HG02943 (cell line): ENCODE measurements at regions not wholly inside any gene's neighbourhood (a gene's known extent, or its start where the extent isn't known, plus 50 kb on each side); places are given as distances from the start of the nearest gene placed in this dataset.

Experiments used
- ATAC-seq: cut with Tn5 transposase; IDR thresholded peaks from one replicate; pipeline ENCODE4 v1.9.1; 2021; ENCODE audit warnings: mild to moderate bottlenecking, low read depth, moderate library complexity; ENCODE audit not compliant: unreplicated experiment

DNA sequence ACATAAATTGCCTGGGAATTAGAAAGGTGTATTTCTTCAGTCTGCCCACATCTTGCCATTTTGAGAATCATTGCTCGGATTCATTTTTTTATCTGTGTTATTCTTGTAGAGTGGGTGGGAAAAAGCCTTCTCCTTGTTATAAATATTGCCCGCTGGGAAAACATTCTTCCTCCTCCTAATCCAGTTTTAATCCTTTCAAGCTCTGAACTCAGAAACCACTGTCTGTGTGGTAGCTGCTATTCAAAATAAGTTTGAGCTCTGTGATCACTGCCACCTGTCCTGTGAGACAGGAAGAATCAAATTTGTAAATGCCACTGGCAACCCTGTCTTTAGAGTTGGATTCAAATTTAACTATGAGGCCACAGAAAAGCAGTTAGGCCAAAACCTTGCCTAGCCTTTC lies 1875.2 kb upstream of the PIK3C3 start:
- no peak for ATAC-seq

DNA sequence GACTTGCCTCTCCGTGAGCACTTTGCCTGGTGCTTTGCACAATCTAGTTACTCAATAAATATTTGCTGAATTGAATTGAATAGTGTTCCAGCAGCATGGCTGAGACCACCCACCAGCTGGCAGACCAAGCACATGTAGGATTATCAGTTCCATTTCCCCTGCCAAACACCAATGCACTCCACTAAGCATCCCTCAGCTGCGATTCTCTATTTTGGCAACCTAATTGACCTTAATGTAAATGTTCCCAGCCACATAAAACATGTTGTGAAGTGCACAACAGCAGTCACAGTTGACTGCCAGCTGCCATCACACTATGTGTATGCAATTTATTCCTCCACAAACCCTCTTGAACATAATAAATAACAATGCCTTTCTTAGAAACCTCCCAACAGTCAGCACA lies 1879.4 kb upstream of the PIK3C3 start:
- no peak for ATAC-seq

DNA sequence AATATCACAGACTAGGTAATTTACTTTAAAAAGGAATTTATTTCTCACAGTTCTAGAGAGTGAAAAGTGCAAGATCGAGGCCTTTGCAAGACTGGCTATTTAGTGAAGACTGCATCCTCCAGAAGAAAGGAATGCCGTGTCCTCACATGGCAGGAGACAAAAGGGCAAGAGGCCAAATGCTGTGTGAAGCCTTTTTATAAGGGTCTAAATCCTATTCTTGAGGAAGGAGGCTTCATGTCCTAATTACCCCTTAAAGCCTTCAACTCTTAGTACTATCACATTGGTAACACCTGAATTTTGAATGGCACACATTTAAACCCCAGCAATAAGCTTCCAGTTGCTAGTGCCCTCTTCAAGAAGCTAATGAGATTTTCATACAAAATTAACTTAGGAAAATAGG lies 1882.3 kb upstream of the PIK3C3 start:
- ATAC-seq: no peak

DNA sequence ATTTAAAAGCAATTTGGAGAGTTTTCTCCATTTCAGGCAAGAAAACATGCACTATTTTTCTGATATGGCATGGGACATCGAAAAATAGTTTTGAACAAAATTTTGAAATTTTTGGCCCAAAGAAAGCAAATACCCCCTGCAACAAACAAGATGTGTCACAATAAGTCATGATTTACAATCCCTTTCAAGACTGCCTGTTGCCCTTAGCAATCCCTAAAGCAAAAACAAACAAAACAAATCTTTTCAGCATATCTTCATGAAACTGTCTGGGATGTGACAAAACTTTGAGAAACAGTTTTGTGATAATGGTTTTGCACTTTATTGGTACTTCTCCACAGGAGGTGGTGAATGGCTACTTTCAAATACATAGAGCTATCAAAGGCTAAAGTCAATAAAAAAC lies 1888.7 kb upstream of the PIK3C3 start:
- ATAC-seq: no peak

DNA sequence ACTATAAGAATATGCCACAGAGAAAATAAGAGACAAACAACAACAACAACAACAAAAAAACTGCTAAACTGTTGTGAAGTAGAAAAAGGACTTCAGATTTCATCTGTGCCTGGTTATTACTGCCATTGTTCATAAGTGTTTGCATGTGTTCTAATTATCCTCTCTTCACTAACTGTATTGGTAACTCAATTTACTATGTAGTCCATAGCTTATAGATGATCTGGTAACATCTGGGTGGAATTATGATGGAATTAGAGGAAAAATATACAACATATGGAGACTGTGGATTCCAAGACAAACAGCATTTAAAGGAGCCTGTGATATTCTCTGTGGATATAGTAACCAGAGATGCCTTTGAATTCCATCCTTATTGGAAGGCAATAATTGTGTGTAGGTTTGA lies 1891.5 kb upstream of the PIK3C3 start:
- ATAC-seq: no peak

DNA sequence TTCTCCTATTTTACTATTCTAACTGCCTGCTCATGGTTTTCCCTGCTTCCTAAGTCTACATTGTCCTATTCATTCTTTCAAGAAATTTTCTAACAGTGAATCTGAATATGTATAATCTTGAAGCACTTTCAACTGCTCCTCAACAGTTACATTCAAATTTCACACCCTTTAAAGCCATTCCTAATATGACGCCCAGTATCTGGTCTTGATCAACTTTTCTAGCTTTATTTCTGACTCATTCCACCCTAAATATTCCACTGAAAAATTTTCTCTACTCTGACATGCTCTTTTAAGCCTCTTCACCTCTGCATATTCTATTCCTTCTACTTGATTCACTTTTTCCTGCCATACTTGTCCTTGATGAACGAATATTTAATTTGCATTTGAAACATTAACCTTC lies 1893.9 kb upstream of the PIK3C3 start:
- no peak for ATAC-seq

DNA sequence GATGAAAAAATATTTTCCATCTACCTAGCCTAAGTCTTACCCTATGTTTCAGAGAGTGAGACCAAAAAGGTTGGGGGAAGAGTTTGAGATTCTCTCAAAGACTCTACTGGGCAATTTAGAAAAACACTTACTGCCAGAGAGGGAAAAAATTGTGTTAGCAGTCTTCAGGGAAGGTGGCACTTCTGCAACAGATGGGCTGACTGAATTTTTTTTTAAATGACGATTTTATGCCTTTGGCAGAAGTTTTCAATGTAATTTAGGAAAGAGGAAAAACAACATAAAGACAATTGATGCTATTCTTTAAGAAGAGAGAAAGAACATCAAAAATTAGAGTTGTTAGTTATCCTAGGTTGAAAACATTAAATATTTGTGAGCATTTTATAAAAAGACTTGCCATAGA lies 1894.5 kb upstream of the PIK3C3 start:
- no peak for ATAC-seq

DNA sequence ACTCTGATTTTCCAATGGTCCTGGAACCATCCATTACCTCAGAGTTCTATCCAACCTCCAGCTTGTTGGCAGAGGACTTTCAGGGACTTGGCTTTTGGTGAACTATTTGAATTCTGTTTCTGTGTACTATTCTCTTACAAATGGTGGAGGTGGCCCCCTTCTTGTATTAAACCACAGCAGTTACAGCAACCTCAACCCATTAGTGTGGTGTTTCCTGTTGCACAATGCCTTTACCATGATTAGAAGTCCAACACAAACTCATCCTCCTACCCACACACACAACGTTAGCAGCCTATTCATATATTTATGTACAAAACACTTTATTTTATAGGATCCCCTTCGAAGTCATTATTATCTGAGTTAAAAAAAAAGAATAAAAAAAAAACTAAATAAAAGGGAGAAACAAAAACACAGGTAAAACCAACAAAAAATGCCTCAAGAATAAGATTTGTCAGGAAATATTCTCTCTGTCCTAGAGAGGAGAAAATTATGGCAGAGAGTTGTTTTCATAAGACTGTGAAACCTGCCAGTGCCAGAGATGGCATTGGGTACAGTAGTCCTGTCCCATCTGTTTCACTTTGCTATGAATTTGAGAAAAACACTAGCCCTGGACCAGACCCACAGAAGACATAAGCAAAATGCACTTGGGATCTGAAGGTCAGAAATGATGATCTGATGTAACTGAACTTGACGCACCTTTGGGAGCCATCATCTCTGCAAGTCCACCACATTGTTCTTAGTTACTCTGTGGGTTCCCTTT lies 1896.0 kb upstream of the PIK3C3 start:
- ATAC-seq: no peak

DNA sequence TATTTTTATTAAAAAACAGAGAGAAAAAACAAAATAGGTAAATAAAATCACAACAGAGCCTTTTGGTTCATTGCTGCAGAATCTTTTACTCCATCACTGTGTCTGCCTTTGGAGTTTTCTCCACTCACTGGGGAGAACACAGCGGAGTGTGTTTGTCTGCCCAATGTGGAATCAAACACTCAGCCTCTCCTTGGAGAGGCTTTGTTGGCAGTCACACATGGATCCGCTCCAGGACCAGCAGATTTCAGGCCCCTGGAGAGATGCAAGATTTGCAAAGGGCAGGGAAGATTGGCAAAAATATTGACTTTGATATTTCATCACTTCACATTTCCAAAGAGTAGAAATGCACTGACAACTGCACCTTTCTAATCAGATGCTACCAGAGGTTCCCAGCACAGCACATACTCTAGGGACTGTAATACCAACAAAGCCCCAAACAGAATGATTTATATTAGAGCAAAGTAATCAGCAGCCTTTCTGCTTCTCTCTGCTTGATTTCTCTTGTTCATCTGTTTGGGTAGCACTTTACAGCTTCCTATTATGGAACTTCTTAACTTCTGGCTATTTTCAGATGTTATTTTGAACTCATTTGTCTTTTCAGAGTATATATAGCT lies 1898.8 kb upstream of the PIK3C3 start:
- ATAC-seq: no peak

DNA sequence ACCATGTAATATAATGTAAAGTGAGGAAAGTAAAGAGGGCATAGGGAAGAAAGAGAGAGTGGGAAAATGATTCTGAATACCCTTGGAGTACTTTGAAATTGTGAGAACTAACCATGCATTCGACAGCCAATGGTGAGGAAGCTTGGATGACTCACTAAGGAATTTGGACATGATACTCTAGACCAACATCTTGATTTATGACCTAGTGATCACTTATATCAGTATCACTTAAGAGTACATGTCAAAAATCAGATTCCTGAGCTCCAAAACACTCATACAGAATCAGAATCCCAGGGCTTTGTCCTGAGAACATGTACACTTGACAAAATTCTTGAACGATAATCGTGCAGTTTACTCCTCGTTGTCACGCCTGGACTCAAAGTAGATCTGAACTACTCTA lies 1899.8 kb upstream of the PIK3C3 start:
- no peak for ATAC-seq

DNA sequence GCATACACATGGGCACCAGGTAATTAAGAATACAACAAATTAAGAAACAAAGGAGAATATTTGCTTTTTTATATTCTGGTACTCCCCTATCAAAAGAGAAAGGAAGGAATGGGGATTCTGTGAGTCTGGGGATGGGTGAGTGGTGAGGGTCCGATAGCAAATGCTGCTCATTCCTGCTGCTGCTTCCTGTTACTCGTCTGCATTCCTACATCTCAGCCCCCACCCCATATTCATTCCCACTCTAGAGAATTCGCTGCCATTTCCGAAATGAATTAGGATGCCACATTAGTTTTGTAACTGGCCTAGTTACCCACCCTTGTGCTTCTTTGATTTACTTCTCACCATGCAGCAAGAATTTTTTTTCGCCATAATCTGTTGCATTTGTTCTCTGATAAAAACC lies 1905.3 kb upstream of the PIK3C3 start:
- ATAC-seq: no peak

DNA sequence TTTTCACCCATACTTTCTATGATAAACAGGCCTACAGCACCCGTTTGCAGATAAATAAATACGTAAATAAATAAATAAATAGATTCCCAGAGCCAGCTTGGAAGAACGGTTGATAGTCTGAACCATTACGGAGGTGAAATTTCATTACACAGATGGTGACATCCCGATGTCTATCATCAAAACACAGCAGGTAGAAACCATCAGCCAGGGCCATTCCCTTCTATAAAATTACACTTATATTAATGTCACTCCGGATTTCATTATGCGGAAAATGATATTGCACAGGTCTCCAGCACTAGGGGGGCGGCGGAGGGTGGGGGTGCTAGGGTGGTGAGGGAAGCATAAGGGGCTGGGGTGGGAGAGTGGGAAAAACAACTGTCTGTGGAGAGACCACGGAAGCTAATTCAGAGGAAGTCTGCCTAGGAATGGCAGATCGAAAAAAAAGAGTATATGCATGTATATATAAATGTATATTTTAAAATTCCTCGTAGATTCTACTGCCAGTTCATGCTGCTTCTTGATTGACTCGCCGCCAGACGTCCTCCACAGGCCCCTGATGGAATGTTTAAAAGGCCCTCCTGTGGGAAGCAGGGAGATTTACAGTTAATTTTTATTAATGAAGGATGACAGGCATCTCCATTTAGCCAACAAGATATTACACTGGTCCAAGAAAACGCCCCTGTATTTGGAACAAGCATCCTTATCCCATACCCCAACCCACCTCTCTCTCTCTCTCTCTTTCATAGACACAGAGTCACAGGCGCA lies 1906.0 kb upstream of the PIK3C3 start:
- ATAC-seq: no peak

DNA sequence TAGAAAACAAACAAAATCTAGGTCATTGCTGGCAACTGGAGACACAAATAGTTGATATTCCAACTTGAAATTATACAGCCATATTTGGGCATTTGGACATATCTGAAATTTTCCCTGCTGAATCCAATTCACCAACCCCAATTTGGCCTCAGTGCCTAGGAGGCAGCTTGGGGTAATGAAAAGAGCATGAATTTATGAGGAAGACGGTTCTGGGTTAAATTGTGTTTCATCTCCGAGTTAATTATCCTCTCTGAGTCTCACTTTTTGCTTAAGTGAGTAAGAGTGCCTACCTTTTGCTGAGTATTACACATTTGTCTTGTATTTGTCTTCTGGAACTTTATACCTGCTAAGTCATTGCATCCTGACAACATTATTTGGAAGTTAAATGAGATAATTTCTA lies 1906.8 kb upstream of the PIK3C3 start:
- ATAC-seq: no peak

DNA sequence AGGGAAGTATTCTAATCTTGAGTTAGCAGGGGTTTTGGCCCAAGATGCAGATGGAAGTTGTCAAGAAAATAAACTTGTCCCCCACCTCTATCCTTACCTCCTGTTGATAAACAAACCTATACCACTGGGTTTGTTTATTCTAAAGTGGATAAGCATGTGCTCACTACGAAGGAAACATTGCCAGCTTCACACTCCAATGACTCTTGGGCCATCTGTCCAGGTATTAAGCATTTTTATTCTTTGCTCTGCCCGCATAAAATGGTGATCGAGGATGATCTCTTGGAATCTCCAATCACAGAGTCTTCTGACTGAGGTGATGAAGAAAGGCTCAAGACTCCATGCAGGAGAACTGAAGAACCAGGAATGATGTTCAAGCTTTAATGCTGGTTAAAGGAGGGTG lies 1908.4 kb upstream of the PIK3C3 start:
- no peak for ATAC-seq

DNA sequence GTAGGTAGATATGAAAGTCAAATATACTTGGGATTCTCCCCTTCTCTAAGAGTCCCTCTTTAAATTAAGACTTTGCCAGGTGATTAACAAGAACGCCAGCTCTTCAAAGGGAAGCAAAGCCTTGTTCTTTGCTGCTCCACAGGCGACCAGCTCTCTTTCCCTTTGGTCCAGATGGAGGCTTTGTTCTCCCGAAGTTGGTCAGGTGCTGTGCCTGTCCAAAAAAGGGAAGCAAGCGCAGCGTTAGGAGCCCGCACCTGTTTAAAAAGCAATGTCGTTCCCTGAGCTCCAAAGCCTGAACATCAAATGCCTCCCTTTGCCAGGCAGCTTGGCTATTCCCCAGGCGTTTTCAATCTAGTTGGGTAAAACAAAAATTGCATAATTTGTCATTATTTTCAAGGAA lies 1913.1 kb upstream of the PIK3C3 start:
- ATAC-seq: no peak

DNA sequence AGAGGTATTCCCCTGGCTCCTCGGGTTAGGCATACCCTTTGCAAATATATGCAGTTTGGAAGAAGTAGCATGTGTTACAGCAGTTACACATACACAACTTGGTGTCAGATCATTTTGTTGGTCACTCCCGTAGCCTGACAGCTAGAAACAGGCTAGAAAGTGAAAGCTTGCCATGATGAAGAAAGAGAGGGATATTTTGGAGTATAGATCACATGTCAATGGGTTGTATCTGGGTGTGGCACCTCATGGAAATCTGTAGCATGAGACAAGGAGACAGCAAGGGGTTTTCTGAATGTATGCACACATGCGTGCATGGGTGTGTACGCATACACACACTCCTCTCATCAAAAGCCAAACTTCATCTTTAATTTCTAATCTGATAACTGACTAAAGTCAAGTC lies 1914.5 kb upstream of the PIK3C3 start:
- ATAC-seq: no peak

DNA sequence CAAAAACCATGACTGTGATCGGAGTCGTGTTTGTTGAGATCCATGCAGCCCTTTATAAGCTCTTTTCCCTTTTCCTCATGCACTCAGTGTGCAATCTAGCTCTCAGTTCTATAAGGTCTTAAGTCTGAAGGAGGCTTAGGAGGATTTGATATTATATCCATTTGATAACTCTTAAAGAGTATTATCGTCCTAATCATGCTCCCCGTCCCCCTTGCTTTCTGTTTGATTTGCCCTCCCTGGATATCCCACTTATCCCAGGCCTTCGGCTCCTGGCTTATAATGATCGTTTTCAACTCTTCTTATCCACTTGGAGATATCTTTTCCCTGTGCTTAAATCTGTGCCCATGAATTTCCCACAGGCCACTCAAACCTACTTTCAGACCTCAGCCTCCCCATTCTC lies 1917.7 kb upstream of the PIK3C3 start:
- ATAC-seq: no peak

DNA sequence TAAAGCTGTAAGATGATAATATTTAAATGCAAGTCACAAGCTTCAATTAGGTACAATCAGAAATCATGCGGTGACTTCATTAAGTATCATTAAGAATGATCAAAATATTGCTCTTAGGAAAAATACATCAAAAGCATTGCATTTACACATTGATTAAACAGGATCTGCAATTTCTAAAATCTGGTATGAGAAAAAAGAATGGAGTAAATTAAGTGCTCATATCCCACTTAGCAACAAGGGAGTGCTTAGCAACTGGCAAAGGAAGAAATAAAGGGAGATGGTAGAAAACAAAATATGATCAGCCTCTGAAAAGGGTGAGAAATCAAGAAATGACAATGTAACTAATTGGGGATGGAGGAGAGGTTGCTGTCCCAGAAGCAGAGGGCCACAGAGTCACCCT lies 1918.2 kb upstream of the PIK3C3 start:
- ATAC-seq: no peak

DNA sequence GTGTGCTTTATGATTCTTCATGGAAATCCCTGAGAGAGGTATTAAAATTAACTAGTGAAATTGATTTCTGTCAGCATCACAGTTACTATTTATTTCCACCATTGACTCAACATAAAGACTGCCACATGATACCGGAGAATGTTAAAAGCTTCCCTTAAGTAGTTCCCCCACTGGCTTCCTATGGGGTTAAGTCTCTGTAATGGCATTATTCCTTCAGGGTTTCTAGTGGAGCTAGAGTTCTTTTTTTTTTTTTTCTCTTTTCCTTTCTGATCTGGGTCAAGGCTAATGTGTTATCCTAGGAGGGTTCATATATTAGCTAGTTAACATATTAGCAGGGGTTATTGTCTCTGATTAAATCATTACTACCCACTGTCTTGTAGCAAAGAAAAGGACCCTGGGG lies 1919.1 kb upstream of the PIK3C3 start:
- ATAC-seq: no peak

DNA sequence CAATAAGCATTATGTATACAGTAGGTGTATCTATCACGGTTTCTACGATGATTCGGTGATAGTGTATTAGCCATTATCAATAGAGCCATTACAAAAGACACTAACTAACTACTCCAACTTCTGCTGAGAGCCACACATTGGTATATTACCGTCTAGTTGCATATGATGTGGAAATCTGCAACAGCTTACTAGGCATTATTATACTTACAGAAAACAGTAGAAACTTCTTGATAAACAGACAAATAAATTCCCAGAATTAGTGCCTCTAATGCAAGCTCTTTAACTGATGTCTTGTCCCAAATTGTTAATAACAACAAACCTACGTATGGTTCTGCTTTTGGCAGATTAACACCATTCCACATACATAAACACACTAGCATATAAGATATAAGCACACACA lies 1923.0 kb upstream of the PIK3C3 start:
- ATAC-seq: no peak

DNA sequence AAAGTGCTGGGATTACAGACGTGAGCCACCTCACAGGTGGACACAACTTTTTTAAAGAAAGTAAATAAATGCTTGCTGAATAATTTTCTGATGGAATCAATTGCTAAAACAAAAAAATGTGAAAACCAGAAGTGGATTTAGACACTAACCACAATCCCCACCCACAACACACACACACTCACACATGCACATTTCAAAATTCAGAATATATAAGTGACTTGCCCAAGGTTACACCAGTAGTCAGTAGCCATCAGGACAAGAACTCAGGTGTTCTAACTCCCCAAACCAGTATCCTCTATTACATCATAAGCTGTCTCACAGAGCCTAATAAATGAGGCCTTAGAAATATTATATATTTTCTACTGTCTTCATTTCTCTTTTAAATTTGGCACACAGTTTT lies 1923.6 kb upstream of the PIK3C3 start:
- ATAC-seq: no peak
